ENCODE measurements at regions not wholly inside any gene's neighbourhood (a gene's known extent, or its start where the extent isn't known, plus 50 kb on each side); places are given as distances from the start of the nearest gene placed in this dataset.

DNA sequence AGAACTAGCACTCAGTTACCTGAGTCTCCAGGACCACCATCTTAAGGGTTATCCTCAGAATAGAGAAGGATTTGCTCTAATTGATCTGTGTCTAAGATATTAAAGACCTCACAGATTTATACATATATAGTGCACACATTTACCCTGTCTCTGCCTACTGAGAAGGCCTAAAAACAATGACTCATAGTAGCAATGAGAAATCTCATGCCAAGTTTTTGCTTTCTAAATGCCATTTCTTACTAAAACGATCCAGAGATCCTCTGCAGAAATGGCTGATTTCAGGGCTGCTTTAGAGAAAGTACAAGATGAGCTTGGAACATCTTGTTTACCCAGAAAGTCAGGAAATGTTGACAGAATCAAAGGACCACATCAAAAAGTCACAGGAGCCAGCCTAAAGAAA, 79.1 kb upstream of the INPP4B start:
- TF ChIP-seq EZH2 (IDR thresholded peaks at IDR 0.05; ENCODE audit: borderline replicate concordance, low read depth, low read length, severe bottlenecking) (no peak), CTCF (IDR thresholded peaks at IDR 0.05; ENCODE audit: borderline replicate concordance, extremely low read depth, low read length, poor library complexity, severe bottlenecking) (no peak)
